ENCODE measurements at regions not wholly inside any gene's neighbourhood (a gene's known extent, or its start where the extent isn't known, plus 50 kb on each side); places are given as distances from the start of the nearest gene placed in this dataset.

- H3K4me3 ChIP-seq (ENCODE audit: low read depth, low read length): no peak overlapping the region
- no peak for DNase-seq (ENCODE audit: low read depth)
- TF ChIP-seq CTCF (IDR thresholded peaks at IDR 0.05; ENCODE audit: low read depth, low read length, missing control alignments): no peak
These were observed 583.9 kb downstream of the NLGN4X start for GRCh38 chrX:5644776-5645175.

GRCh38 chrX:5640071-5640470, 588.6 kb downstream of the NLGN4X start:
- DNase-seq (ENCODE audit: low read depth): no peak
- TF ChIP-seq CTCF (IDR thresholded peaks at IDR 0.05; ENCODE audit: low read depth, low read length, missing control alignments): no peak
- H3K4me3 ChIP-seq (ENCODE audit: low read depth, low read length): no peak overlapping the region

- DNase-seq (ENCODE audit: low read depth): no peak
- TF ChIP-seq CTCF (IDR thresholded peaks at IDR 0.05; ENCODE audit: low read depth, low read length, missing control alignments): no peak
- no peak overlapping the region for H3K4me3 ChIP-seq (ENCODE audit: low read depth, low read length)
These were observed 590.1 kb downstream of the NLGN4X start for GRCh38 chrX:5638572-5638971.

- no peak for TF ChIP-seq CTCF (IDR thresholded peaks at IDR 0.05; ENCODE audit: low read depth, low read length, missing control alignments)
- no peak for DNase-seq (ENCODE audit: low read depth)
- H3K4me3 ChIP-seq (ENCODE audit: low read depth, low read length): no peak overlapping the region
These were observed 595.8 kb downstream of the NLGN4X start for GRCh38 chrX:5632887-5633286.

GRCh38 chrX:5632061-5632614, 596.5 kb downstream of the NLGN4X start:
- no peak for TF ChIP-seq CTCF (IDR thresholded peaks at IDR 0.05; ENCODE audit: low read depth, low read length, missing control alignments)
- no peak for DNase-seq (ENCODE audit: low read depth)

GRCh38 chrX:5617666-5618065, 611.0 kb downstream of the NLGN4X start:
- H3K4me3 ChIP-seq (ENCODE audit: low read depth, low read length): no peak overlapping the region
- no peak for TF ChIP-seq CTCF (IDR thresholded peaks at IDR 0.05; ENCODE audit: low read depth, low read length, missing control alignments)
- DNase-seq (ENCODE audit: low read depth): no peak

More at GRCh38 chrX:5632061-5632614, 596.5 kb downstream of the NLGN4X start:
- H3K4me3 ChIP-seq (ENCODE audit: low read depth, low read length): no peak overlapping the region

- DNase-seq (ENCODE audit: low read depth): no peak
- TF ChIP-seq CTCF (IDR thresholded peaks at IDR 0.05; ENCODE audit: low read depth, low read length, missing control alignments): no peak
- no peak overlapping the region for H3K4me3 ChIP-seq (ENCODE audit: low read depth, low read length)
These were observed 633.1 kb downstream of the NLGN4X start for GRCh38 chrX:5595570-5595969.

All from GM12864 (cell line).